Calu3 (cell line): ENCODE measurements at regions not wholly inside any gene's neighbourhood (a gene's known extent, or its start where the extent isn't known, plus 50 kb on each side); places are given as distances from the start of the nearest gene placed in this dataset.
"Not testable (repeated sequence)": the region's sequence is repeated elsewhere in the genome, so short reads cannot be mapped to it uniquely, and the experiment has no call there.

Experiments
- BruUV-seq: library from RNA; stranded (reverse); fragments of 400-500 nt; replicated peaks from 2 replicates; lab custom pipeline; 2021; lab: Mats Ljungman, UMichigan
- CTCF ChIA-PET: fragments of 300-600 bp; sonication (Branson Sonifier 250); formaldehyde crosslinking; loops from one replicate; lab custom pipeline; 2022; ENCODE audit warnings: antibody characterized with exemption; lab: Charles Lee
- DNase-seq: peaks from one replicate; pipeline ENCODE4 v3.0.0; 2022
- H3K27ac Mint-ChIP-seq: one replicate; pipeline ENCODE4 v1.8.0; 2022; ENCODE audit warnings: mixed read lengths; ENCODE audit not compliant: unreplicated experiment
- H3K27me3 Mint-ChIP-seq: one replicate; pipeline ENCODE4 v1.8.0; 2022; ENCODE audit warnings: mixed read lengths; ENCODE audit not compliant: unreplicated experiment
- H3K36me3 Mint-ChIP-seq: one replicate; pipeline ENCODE4 v1.8.0; 2022; ENCODE audit warnings: mild to moderate bottlenecking, moderate library complexity, mixed read lengths; ENCODE audit not compliant: insufficient read depth, unreplicated experiment
- H3K4me1 Mint-ChIP-seq: one replicate; pipeline ENCODE4 v1.8.0; 2022; ENCODE audit warnings: mild to moderate bottlenecking, low read depth, mixed read lengths; ENCODE audit not compliant: unreplicated experiment
- H3K4me3 Mint-ChIP-seq: one replicate; pipeline ENCODE4 v1.8.0; 2022; ENCODE audit warnings: mild to moderate bottlenecking, low read depth, moderate library complexity, mixed read lengths; ENCODE audit not compliant: unreplicated experiment
- H3K9me3 Mint-ChIP-seq: one replicate; pipeline ENCODE4 v1.8.0; 2022; ENCODE audit warnings: low read depth, mixed read lengths; ENCODE audit not compliant: unreplicated experiment
- CTCF ChIP-seq: fragments of 200-600 bp; IDR thresholded peaks from one replicate; pipeline ENCODE4 v1.8.0; 2022; ENCODE audit warnings: antibody characterized with exemption; ENCODE audit not compliant: unreplicated experiment
- intact Hi-C: fragments of 100-400 bp; cut with micrococcal nuclease; formaldehyde crosslinking; loops from one replicate; pipeline ENCODE4 v1.10.0; 2022; ENCODE audit not compliant: unreplicated experiment

- DNase-seq, result no peak
- Mint-ChIP-seq H3K36me3 (no peaks in the 10 kb centered on the region), H3K4me3 (no peak overlapping the region), H3K27ac (no peak overlapping the region), H3K9me3 (peaks cover 3% of the 10 kb centered on the region), H3K27me3 (no peaks in the 10 kb centered on the region), H3K4me1 (no peaks in the 10 kb centered on the region)
- no peak for TF ChIP-seq CTCF
- no TSS peak for BruUV-seq
- intact Hi-C loops, result no loop called here
- CTCF ChIA-PET, result no interaction called here
Measured at GRCh38 chrX:87961471-87961870, 443.9 kb downstream of the KLHL4 start.

GRCh38 chrX:87968118-87968517 is 450.5 kb downstream of the KLHL4 start:
- Mint-ChIP-seq H3K27me3 (no peaks in the 10 kb centered on the region), H3K9me3 (peaks cover 14% of the 10 kb centered on the region), H3K4me1 (no peaks in the 10 kb centered on the region), H3K27ac (no peak overlapping the region), H3K4me3 (no peak overlapping the region), H3K36me3 (no peaks in the 10 kb centered on the region)
- BruUV-seq, result no TSS peak
- no peak for DNase-seq
- TF ChIP-seq CTCF, result no peak
- CTCF ChIA-PET, result no interaction called here
- intact Hi-C loops, result no loop called here

GRCh38 chrX:87972121-87972520 is 454.5 kb downstream of the KLHL4 start:
- H3K27ac Mint-ChIP-seq, H3K4me1 Mint-ChIP-seq, CTCF ChIA-PET, H3K36me3 Mint-ChIP-seq, intact Hi-C loops, BruUV-seq, DNase-seq, H3K27me3 Mint-ChIP-seq, H3K4me3 Mint-ChIP-seq: not testable (repeated sequence)
- H3K9me3 Mint-ChIP-seq, result peaks cover 11% of the 10 kb centered on the region

GRCh38 chrX:87975365-87975764 is 457.8 kb downstream of the KLHL4 start:
- H3K4me1 Mint-ChIP-seq, result no peaks in the 10 kb centered on the region
- H3K27me3 Mint-ChIP-seq, result no peaks in the 10 kb centered on the region
- H3K4me3 Mint-ChIP-seq, result no peak overlapping the region
- no peak for TF ChIP-seq CTCF
- H3K36me3 Mint-ChIP-seq, result no peaks in the 10 kb centered on the region
- no TSS peak for BruUV-seq
- no peak for DNase-seq
- H3K27ac Mint-ChIP-seq, result no peak overlapping the region
- intact Hi-C loops, result no loop called here
- peaks cover 6% of the 10 kb centered on the region for H3K9me3 Mint-ChIP-seq
- CTCF ChIA-PET, result no interaction called here

GRCh38 chrX:88007873-88008272 is 490.3 kb downstream of the KLHL4 start:
- H3K9me3 Mint-ChIP-seq, H3K4me3 Mint-ChIP-seq, intact Hi-C loops, CTCF ChIA-PET, BruUV-seq, DNase-seq, H3K4me1 Mint-ChIP-seq, H3K27me3 Mint-ChIP-seq, H3K36me3 Mint-ChIP-seq, H3K27ac Mint-ChIP-seq: not testable (repeated sequence)
